NCI-H510A (cell line): ENCODE measurements at regions not wholly inside any gene's neighbourhood (a gene's known extent, or its start where the extent isn't known, plus 50 kb on each side); places are given as distances from the start of the nearest gene placed in this dataset.
"Not testable (repeated sequence)": the region's sequence is repeated elsewhere in the genome, so short reads cannot be mapped to it uniquely, and the experiment has no call there.

ENCODE experiments used
- DNase-seq: peaks from one replicate; lab custom pipeline; 2025; lab: John Stamatoyannopoulos, UW

GRCh38 chr18:5021558-5021957, 175.5 kb downstream of the AKAIN1 start:
- no peak for DNase-seq

GRCh38 chr18:5015213-5015612, 181.8 kb downstream of the AKAIN1 start:
- no peak for DNase-seq

- DNase-seq = peak; percentile 31
Observed at GRCh38 chr18:5004031-5004820, 192.8 kb downstream of the AKAIN1 start.

- DNase-seq = no peak
Observed at GRCh38 chr18:4994710-4995109, 202.3 kb downstream of the AKAIN1 start.

GRCh38 chr18:4987452-4988405, 209.3 kb downstream of the AKAIN1 start:
- peak; percentile 49 for DNase-seq

- DNase-seq = no peak
Observed at GRCh38 chr18:4986677-4987076, 210.4 kb downstream of the AKAIN1 start.

- no peak for DNase-seq
Observed at GRCh38 chr18:4986066-4986465, 211.0 kb downstream of the AKAIN1 start.

- no peak for DNase-seq
Observed at GRCh38 chr18:4961121-4961909, 235.7 kb downstream of the AKAIN1 start.

- no peak for DNase-seq
Observed at GRCh38 chr18:4960578-4960977, 236.5 kb downstream of the AKAIN1 start.

GRCh38 chr18:4931209-4931608, 265.8 kb downstream of the AKAIN1 start:
- DNase-seq = no peak

- DNase-seq = no peak
Observed at GRCh38 chr18:4921548-4921947, 275.5 kb downstream of the AKAIN1 start.

- not testable (repeated sequence) for DNase-seq
Observed at GRCh38 chr18:4917509-4917908, 279.5 kb downstream of the AKAIN1 start.

- no peak for DNase-seq
Observed at GRCh38 chr18:4908328-4908727, 288.7 kb downstream of the AKAIN1 start.

- DNase-seq = no peak
Observed at GRCh38 chr18:4906856-4907255, 290.2 kb downstream of the AKAIN1 start.

GRCh38 chr18:4888251-4889040, 308.6 kb downstream of the AKAIN1 start:
- no peak for DNase-seq

- DNase-seq = no peak
Observed at GRCh38 chr18:4878480-4878879, 318.6 kb downstream of the AKAIN1 start.

GRCh38 chr18:4871197-4871596, 325.9 kb downstream of the AKAIN1 start:
- DNase-seq = no peak

GRCh38 chr18:4870177-4870773, 326.8 kb downstream of the AKAIN1 start:
- DNase-seq = no peak

GRCh38 chr18:4869155-4869554, 327.9 kb downstream of the AKAIN1 start:
- no peak for DNase-seq

GRCh38 chr18:4858379-4859127, 338.5 kb downstream of the AKAIN1 start:
- DNase-seq = no peak
